GM19397 (cell line): ENCODE measurements at regions not wholly inside any gene's neighbourhood (a gene's known extent, or its start where the extent isn't known, plus 50 kb on each side); places are given as distances from the start of the nearest gene placed in this dataset.
"Not testable (repeated sequence)": the region's sequence is repeated elsewhere in the genome, so short reads cannot be mapped to it uniquely, and the experiment has no call there.

Experiments used
- ATAC-seq: cut with Tn5 transposase; IDR thresholded peaks from one replicate; pipeline ENCODE4 v1.9.1; 2021; ENCODE audit warnings: mild to moderate bottlenecking, moderate library complexity; ENCODE audit not compliant: unreplicated experiment

- ATAC-seq: no peak
Measured at GRCh38 chr1:67482733-67483482, 52.7 kb upstream of the SERBP1 start.

GRCh38 chr1:67484492-67484891 lies 54.3 kb upstream of the SERBP1 start:
- ATAC-seq: no peak

- no peak for ATAC-seq
Measured at GRCh38 chr1:67485046-67485811, 55.0 kb upstream of the SERBP1 start.

GRCh38 chr1:67489643-67490042 lies 59.4 kb upstream of the SERBP1 start:
- ATAC-seq: peak; percentile 48

GRCh38 chr1:67491280-67491679 lies 61.1 kb upstream of the SERBP1 start:
- no peak for ATAC-seq

- ATAC-seq: no peak
Measured at GRCh38 chr1:67493148-67493547, 62.9 kb upstream of the SERBP1 start.

- no peak for ATAC-seq
Measured at GRCh38 chr1:67495327-67495726, 65.1 kb upstream of the SERBP1 start.

GRCh38 chr1:67496329-67496728 lies 66.1 kb upstream of the SERBP1 start:
- no peak for ATAC-seq

- ATAC-seq: peak; percentile 97
Measured at GRCh38 chr1:67500413-67500959, 70.3 kb upstream of the SERBP1 start.

GRCh38 chr1:67503974-67504373 lies 73.8 kb upstream of the SERBP1 start:
- ATAC-seq: no peak

- ATAC-seq: not testable (repeated sequence)
Measured at GRCh38 chr1:67513392-67514294, 83.4 kb upstream of the SERBP1 start.

- ATAC-seq: no peak
Measured at GRCh38 chr1:67514300-67514699, 84.1 kb upstream of the SERBP1 start.

- ATAC-seq: no peak
Measured at GRCh38 chr1:67514786-67515185, 84.6 kb upstream of the SERBP1 start.

- ATAC-seq: no peak
Measured at GRCh38 chr1:67515324-67516080, 85.3 kb upstream of the SERBP1 start.

GRCh38 chr1:67517046-67517445 lies 86.8 kb upstream of the SERBP1 start:
- no peak for ATAC-seq

GRCh38 chr1:67522001-67522441 lies 91.8 kb upstream of the SERBP1 start:
- no peak for ATAC-seq

GRCh38 chr1:67522793-67523192 lies 92.6 kb upstream of the SERBP1 start:
- no peak for ATAC-seq

GRCh38 chr1:67524143-67525052 lies 94.2 kb upstream of the SERBP1 start:
- ATAC-seq: no peak
